A673 (cell line): ENCODE measurements at regions not wholly inside any gene's neighbourhood (a gene's known extent, or its start where the extent isn't known, plus 50 kb on each side); places are given as distances from the start of the nearest gene placed in this dataset.
A peak's percentile ranks its signal among the peaks of the same experiment; 100 is the strongest.

ENCODE experiments used
- EZH2 ChIP-seq: fragments of 200-600 bp; sonication (generic); IDR thresholded peaks from 2 replicates; pipeline ENCODE4 v1.6.1; 2017; ENCODE audit warnings: borderline replicate concordance, low read depth, mild to moderate bottlenecking, mixed read lengths, antibody characterized with exemption, low read length; ENCODE audit not compliant: poor library complexity, severe bottlenecking
- TF ChIP-seq, protein P1 (sequence below): fragments of 300-800, 200-600 bp; sonication (generic); conservative IDR thresholded peaks from 2 replicates; pipeline ENCODE4 v1.5.1; 2017; ENCODE audit warnings: low read depth, mild to moderate bottlenecking, antibody characterized with exemption, low read length, moderate library complexity, mixed read lengths

GRCh38 chr18:961644-962355, 57.1 kb downstream of the ADCYAP1 start:
- TF ChIP-seq, protein P1, sequence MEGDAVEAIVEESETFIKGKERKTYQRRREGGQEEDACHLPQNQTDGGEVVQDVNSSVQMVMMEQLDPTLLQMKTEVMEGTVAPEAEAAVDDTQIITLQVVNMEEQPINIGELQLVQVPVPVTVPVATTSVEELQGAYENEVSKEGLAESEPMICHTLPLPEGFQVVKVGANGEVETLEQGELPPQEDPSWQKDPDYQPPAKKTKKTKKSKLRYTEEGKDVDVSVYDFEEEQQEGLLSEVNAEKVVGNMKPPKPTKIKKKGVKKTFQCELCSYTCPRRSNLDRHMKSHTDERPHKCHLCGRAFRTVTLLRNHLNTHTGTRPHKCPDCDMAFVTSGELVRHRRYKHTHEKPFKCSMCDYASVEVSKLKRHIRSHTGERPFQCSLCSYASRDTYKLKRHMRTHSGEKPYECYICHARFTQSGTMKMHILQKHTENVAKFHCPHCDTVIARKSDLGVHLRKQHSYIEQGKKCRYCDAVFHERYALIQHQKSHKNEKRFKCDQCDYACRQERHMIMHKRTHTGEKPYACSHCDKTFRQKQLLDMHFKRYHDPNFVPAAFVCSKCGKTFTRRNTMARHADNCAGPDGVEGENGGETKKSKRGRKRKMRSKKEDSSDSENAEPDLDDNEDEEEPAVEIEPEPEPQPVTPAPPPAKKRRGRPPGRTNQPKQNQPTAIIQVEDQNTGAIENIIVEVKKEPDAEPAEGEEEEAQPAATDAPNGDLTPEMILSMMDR: peak; percentile 96
- no peak for TF ChIP-seq EZH2
